ENCODE measurements at regions not wholly inside any gene's neighbourhood (a gene's known extent, or its start where the extent isn't known, plus 50 kb on each side); places are given as distances from the start of the nearest gene placed in this dataset.

GRCh38 chr7:153529651-153530165 lies 522.5 kb upstream of the DPP6 start:
- TF ChIP-seq CEBPB (IDR thresholded peaks at IDR 0.05) (no peak), EP300 (IDR thresholded peaks at IDR 0.05; ENCODE audit: borderline replicate concordance) (no peak), CREB1 (IDR thresholded peaks at IDR 0.05; ENCODE audit: low read depth) (no peak), TAF1 (IDR thresholded peaks at IDR 0.05; ENCODE audit: low read depth) (no peak), MAX (IDR thresholded peaks at IDR 0.05) (no peak), RAD21 (IDR thresholded peaks at IDR 0.05; ENCODE audit: low read depth) (no peak), NFIC (IDR thresholded peaks at IDR 0.05) (no peak), TCF12 (IDR thresholded peaks at IDR 0.05; ENCODE audit: low read depth) (no peak), YY1 (IDR thresholded peaks at IDR 0.05; ENCODE audit: low read depth) (no peak), ZBTB7A (IDR thresholded peaks at IDR 0.05; ENCODE audit: low read depth) (no peak), TEAD4 (IDR thresholded peaks at IDR 0.05) (no peak), REST (IDR thresholded peaks at IDR 0.05; ENCODE audit: low read depth) (no peak), EGR1 (IDR thresholded peaks at IDR 0.05) (no peak), FOXM1 (IDR thresholded peaks at IDR 0.05; ENCODE audit: borderline replicate concordance, low read depth) (no peak)

GRCh38 chr7:153530441-153530840 lies 521.8 kb upstream of the DPP6 start:
- TF ChIP-seq RAD21 (IDR thresholded peaks at IDR 0.05; ENCODE audit: low read depth) (no peak), EGR1 (IDR thresholded peaks at IDR 0.05) (no peak), EP300 (IDR thresholded peaks at IDR 0.05; ENCODE audit: borderline replicate concordance) (no peak), YY1 (IDR thresholded peaks at IDR 0.05; ENCODE audit: low read depth) (no peak), TAF1 (IDR thresholded peaks at IDR 0.05; ENCODE audit: low read depth) (no peak), MAX (IDR thresholded peaks at IDR 0.05) (no peak), NFIC (IDR thresholded peaks at IDR 0.05) (no peak), CREB1 (IDR thresholded peaks at IDR 0.05; ENCODE audit: low read depth) (no peak), TEAD4 (IDR thresholded peaks at IDR 0.05) (no peak), REST (IDR thresholded peaks at IDR 0.05; ENCODE audit: low read depth) (no peak), ZBTB7A (IDR thresholded peaks at IDR 0.05; ENCODE audit: low read depth) (no peak), TCF12 (IDR thresholded peaks at IDR 0.05; ENCODE audit: low read depth) (no peak), USF1 (IDR thresholded peaks at IDR 0.05) (no peak), FOXM1 (IDR thresholded peaks at IDR 0.05; ENCODE audit: borderline replicate concordance, low read depth) (no peak), CEBPB (IDR thresholded peaks at IDR 0.05) (no peak)

GRCh38 chr7:153532326-153532725 lies 519.9 kb upstream of the DPP6 start:
- no peak for TF ChIP-seq FOXM1 (IDR thresholded peaks at IDR 0.05; ENCODE audit: borderline replicate concordance, low read depth)
- TF ChIP-seq USF1 (IDR thresholded peaks at IDR 0.05), result no peak
- no peak for TF ChIP-seq ZBTB7A (IDR thresholded peaks at IDR 0.05; ENCODE audit: low read depth)
- no peak for TF ChIP-seq TEAD4 (IDR thresholded peaks at IDR 0.05)
- TF ChIP-seq TCF12 (IDR thresholded peaks at IDR 0.05; ENCODE audit: low read depth), result no peak
- no peak for TF ChIP-seq YY1 (IDR thresholded peaks at IDR 0.05; ENCODE audit: low read depth)
- TF ChIP-seq EGR1 (IDR thresholded peaks at IDR 0.05), result no peak
- no peak for TF ChIP-seq MAX (IDR thresholded peaks at IDR 0.05)

- TF ChIP-seq REST (IDR thresholded peaks at IDR 0.05; ENCODE audit: low read depth) (no peak), CREB1 (IDR thresholded peaks at IDR 0.05; ENCODE audit: low read depth) (no peak), RAD21 (IDR thresholded peaks at IDR 0.05; ENCODE audit: low read depth) (no peak), MAX (IDR thresholded peaks at IDR 0.05) (no peak), TEAD4 (IDR thresholded peaks at IDR 0.05) (no peak), ZBTB7A (IDR thresholded peaks at IDR 0.05; ENCODE audit: low read depth) (no peak)
Measured at GRCh38 chr7:153537271-153537670, 514.9 kb upstream of the DPP6 start.
